Spleen (tissue), 11 donors: ENCODE measurements at regions not wholly inside any gene's neighbourhood (a gene's known extent, or its start where the extent isn't known, plus 50 kb on each side); places are given as distances from the start of the nearest gene placed in this dataset.

Experiments used
- DNase-seq: peaks from one replicate; pipeline ENCODE4 v3.0.0-alpha.2; 2020
- H3K27ac ChIP-seq, 8 donors: fragments of 200-600 bp; sonication (generic) in 7 of 8; 1 replicate in 4 of 8; 2 replicates in 4 of 8; pipeline versions ENCODE4 v1.5.0 to v1.8.0; 2016 to 2021; ENCODE audit warnings: inconsistent platforms in 4 of 8, mild to moderate bottlenecking in 4 of 8, moderate library complexity in 1 of 8
- H3K27me3 ChIP-seq, 7 donors: fragments of 200-600 bp; sonication (generic) in 6 of 7; replicated peaks in 1 of 7; 1 replicate in 4 of 7; 2 replicates in 3 of 7; pipeline versions ENCODE4 v1.5.0 to v1.8.0; 2016 to 2021; ENCODE audit warnings: inconsistent platforms in 3 of 7, mild to moderate bottlenecking in 1 of 7
- H3K36me3 ChIP-seq, 6 donors: fragments of 200-600 bp; sonication (generic) in 5 of 6; 1 replicate in 4 of 6; 2 replicates in 2 of 6; pipeline versions ENCODE4 v1.5.0 to v1.8.0; 2016 to 2021; ENCODE audit warnings: inconsistent platforms in 2 of 6
- H3K4me1 ChIP-seq, 6 donors: fragments of 200-600 bp; sonication (generic) in 5 of 6; 1 replicate in 3 of 6; 2 replicates in 3 of 6; pipeline versions ENCODE4 v1.5.0 to v1.8.0; 2016 to 2021; ENCODE audit warnings: inconsistent platforms in 3 of 6
- H3K4me3 ChIP-seq, 8 donors: fragments of 200-600 bp; sonication (generic) in 7 of 8; 1 replicate in 4 of 8; 2 replicates in 4 of 8; pipeline versions ENCODE4 v1.5.0 to v1.8.0; 2016 to 2021; ENCODE audit warnings: inconsistent platforms in 4 of 8, mild to moderate bottlenecking in 4 of 8, moderate library complexity in 2 of 8
- H3K9me3 ChIP-seq, 8 donors: fragments of 200-600 bp; sonication (generic) in 7 of 8; 1 replicate in 4 of 8; 2 replicates in 4 of 8; pipeline versions ENCODE4 v1.5.0 to v1.8.0; 2016 to 2021; ENCODE audit warnings: inconsistent platforms in 4 of 8
- POLR2A ChIP-seq, 3 donors: fragments of 450-650 bp; IDR thresholded peaks; one replicate each; pipeline ENCODE4 v1.5.1; 2017; ENCODE audit warnings: antibody characterized with exemption in 3 of 3, mild to moderate bottlenecking in 1 of 3
- POLR2AphosphoS5 ChIP-seq, 3 donors: sonication (generic); formaldehyde crosslinking; IDR thresholded peaks; one replicate each; pipeline ENCODE4 v1.5.1; 2017; ENCODE audit warnings: antibody characterized with exemption in 3 of 3
- WGBS, 5 donors: extraction: QIAGEN DNeasy Blood & Tissue Kit in 3 of 5; methylation state at CpG; one replicate each; pipeline versions ENCODE4 v1.1.5 to v1.1.7; 2013 to 2018; 5-methylcytosine and 5-hydroxymethylcytosine counted together
- intact Hi-C: fragments of 100-400 bp; cut with DNase I; formaldehyde crosslinking; loops from one replicate; pipeline ENCODE4 v1.15.0; 2023; ENCODE audit warnings: low total_unique reads
- TF ChIP-seq, protein P1 (sequence below), 11 experiments: fragments of 200-600 bp in 7 of 11; fragments of 450-650 bp in 4 of 11; sonication (generic) in 4 of 11; IDR thresholded peaks in 8 of 11; conservative IDR thresholded peaks in 3 of 11; 1 replicate in 7 of 11; 2 replicates in 4 of 11; pipeline versions ENCODE4 v1.4.0 to v1.8.0; 2016 to 2021; ENCODE audit warnings: antibody characterized with exemption in 11 of 11, inconsistent platforms in 4 of 11, mild to moderate bottlenecking in 1 of 11
- donor health status: healthy with polysubstance abuse.
- donor health status: DM: no; HTN: no; CAD: no; lungs with moderate emphysema.
- donor health status: DM: no; HTN: no; CAD: no.
- donor health status: Bipolar disorder and iron deficiency.
- donor health status: healthy.
- donor health status: DM: no; HTN: no; CAD: no.
- donor health status: DM: yes; HTN: yes; CAD: no.

DNA sequence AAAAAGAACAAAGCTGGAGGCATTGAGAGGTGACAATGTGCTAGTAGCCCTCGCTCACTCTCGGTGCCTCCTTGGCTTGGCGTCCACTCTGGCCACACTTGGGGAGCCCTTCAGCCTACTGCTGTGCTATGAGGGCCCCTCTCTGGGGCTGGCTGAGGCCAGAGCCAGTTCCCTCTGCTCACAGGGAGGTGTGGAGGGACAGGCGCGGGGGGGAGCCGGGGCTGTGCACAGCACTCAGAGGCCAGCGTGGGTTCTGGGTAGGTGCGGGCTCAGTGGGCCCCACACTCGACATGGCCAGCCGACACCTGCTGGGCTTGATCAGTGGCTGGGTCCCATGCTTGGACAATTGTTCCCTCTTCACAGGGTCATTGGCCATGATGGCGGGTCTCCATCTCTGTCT is 202.5 kb upstream of the GRAMD2B start:
- DNase-seq, result no peak
- Histone ChIP-seq H3K27me3 (no peaks in the 10 kb centered on the region), H3K27ac (no peak overlapping the region), H3K4me3 (no peak overlapping the region), H3K36me3 (no peaks in the 10 kb centered on the region), H3K9me3 (peaks cover 0 to 27% (median 8%) of the 10 kb centered on the region in 8 donors), H3K4me1 (no peaks in the 10 kb centered on the region)
- intact Hi-C loops, result no loop called here
- 85 to 93% (median 87%) methylated on average over 5 to 11 of the region's 11 CpGs for WGBS, 5 donors
- TF ChIP-seq POLR2A (IDR thresholded peaks at IDR 0.05), result no peak
- TF ChIP-seq, protein P1, sequence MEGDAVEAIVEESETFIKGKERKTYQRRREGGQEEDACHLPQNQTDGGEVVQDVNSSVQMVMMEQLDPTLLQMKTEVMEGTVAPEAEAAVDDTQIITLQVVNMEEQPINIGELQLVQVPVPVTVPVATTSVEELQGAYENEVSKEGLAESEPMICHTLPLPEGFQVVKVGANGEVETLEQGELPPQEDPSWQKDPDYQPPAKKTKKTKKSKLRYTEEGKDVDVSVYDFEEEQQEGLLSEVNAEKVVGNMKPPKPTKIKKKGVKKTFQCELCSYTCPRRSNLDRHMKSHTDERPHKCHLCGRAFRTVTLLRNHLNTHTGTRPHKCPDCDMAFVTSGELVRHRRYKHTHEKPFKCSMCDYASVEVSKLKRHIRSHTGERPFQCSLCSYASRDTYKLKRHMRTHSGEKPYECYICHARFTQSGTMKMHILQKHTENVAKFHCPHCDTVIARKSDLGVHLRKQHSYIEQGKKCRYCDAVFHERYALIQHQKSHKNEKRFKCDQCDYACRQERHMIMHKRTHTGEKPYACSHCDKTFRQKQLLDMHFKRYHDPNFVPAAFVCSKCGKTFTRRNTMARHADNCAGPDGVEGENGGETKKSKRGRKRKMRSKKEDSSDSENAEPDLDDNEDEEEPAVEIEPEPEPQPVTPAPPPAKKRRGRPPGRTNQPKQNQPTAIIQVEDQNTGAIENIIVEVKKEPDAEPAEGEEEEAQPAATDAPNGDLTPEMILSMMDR (IDR thresholded peaks at IDR 0.05 in 8 of 11, conservative IDR thresholded peaks at IDR 0.05 in 3 of 11), result no peak
- TF ChIP-seq POLR2AphosphoS5 (IDR thresholded peaks at IDR 0.05), result no peak

DNA sequence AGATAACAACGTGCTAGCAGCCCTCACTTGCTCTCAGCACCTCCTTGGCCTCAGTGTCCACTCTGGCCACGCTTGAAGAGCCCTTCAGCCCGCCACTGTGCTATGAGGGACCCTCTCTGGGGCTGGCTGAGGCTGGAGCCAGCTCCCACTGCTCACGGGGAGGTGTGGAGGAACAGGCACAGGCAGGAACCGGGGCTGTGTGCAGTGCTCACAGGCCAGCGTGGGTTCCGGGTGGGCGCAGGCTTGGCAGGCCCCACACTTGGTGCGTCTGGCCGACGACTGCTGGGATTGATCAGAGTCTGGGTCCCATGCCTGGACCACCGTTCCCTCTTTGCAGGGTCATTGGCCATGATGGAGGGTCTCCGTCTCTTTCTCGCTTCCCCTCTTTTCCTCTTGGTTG is 194.3 kb upstream of the GRAMD2B start:
- Histone ChIP-seq H3K27ac (no peak overlapping the region), H3K4me1 (no peaks in the 10 kb centered on the region), H3K36me3 (no peaks in the 10 kb centered on the region), H3K9me3 (peaks cover 0 to 25% (median 12%) of the 10 kb centered on the region in 8 donors), H3K27me3 (peaks cover 0 to 3% (median 0%) of the 10 kb centered on the region in 7 donors), H3K4me3 (no peak overlapping the region)
- WGBS, 5 donors, result 72 to 92% (median 87%) methylated on average over 6 to 14 of the region's 14 CpGs
- no peak for DNase-seq
- no peak for TF ChIP-seq POLR2A (IDR thresholded peaks at IDR 0.05)
- TF ChIP-seq, protein P1 (IDR thresholded peaks at IDR 0.05 in 8 of 11, conservative IDR thresholded peaks at IDR 0.05 in 3 of 11), result no peak
- TF ChIP-seq POLR2AphosphoS5 (IDR thresholded peaks at IDR 0.05), result no peak
- intact Hi-C loops, result no loop called here

DNA sequence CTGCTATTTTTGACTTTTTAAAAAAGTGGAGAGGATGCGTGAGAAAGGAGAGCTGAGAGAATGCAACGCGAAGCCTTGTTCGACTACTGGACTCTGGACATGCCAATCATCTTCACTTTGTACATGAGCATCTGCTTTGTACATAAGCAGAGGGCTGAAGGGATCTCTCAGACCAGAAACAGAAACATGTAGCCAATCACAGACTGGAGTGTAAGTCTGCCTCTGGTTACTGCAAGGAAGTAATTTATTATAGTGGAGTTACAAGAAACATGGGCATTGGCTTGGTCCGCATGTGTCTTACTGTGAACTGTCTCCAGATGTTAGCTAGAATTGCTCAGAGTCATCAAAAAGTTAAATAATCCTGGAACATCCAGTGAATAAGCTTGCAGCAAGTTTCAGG is 190.0 kb upstream of the GRAMD2B start:
- intact Hi-C loops, result no loop called here
- TF ChIP-seq POLR2AphosphoS5 (IDR thresholded peaks at IDR 0.05) (no peak), POLR2A (IDR thresholded peaks at IDR 0.05) (no peak)

DNA sequence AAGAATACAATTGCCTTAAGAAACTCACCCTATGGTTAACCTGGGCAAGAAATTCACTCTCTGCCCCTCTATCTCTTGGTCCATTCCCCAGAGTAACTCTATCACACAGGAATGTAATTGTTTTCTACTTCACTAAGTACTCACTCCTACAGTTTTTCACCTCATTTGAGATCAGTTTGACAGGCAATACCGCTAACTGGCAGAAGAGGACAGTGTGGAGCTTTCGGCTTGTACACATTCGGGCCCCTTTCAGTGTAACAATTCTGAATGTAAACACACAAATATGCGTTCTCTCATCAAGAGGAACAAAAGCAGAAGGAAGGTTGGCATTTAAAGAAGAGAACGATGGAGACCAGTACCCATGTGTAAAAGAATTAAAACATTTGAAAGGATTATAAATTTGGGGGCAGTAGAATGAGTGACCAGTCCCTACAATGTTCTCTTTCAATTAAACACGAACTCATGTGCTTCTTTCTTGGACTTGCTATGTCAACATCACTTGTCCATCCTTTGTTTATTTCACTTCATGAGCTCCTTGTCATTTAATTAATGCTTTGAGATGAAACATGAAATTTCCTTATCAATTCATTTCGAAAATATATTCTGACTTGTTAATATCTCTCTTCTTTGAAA is 188.5 kb upstream of the GRAMD2B start:
- no peaks in the 10 kb centered on the region for H3K36me3 ChIP-seq
- TF ChIP-seq POLR2AphosphoS5 (IDR thresholded peaks at IDR 0.05) (no peak), POLR2A (IDR thresholded peaks at IDR 0.05) (no peak)
- TF ChIP-seq, protein P1 (IDR thresholded peaks at IDR 0.05 in 8 of 11, conservative IDR thresholded peaks at IDR 0.05 in 3 of 11), result peak in 1 of 11 experiments; percentile 22
- 40 to 49% (median 44%) methylated on average over 7 of the region's 7 CpGs for WGBS, 5 donors
- no peak overlapping the region for H3K4me3 ChIP-seq
- no peaks in the 10 kb centered on the region for H3K4me1 ChIP-seq
- intact Hi-C loops, result no loop called here
- no peak for DNase-seq
- no peaks in the 10 kb centered on the region for H3K27me3 ChIP-seq
- H3K9me3 ChIP-seq, result peaks cover 0 to 3% (median 0%) of the 10 kb centered on the region in 8 donors
- H3K27ac ChIP-seq, result no peak overlapping the region

More for the DNA sequence above, 190.0 kb upstream of the GRAMD2B start:
- Histone ChIP-seq H3K27ac (no peak overlapping the region), H3K4me3 (no peak overlapping the region), H3K9me3 (peaks cover 0 to 18% (median 9%) of the 10 kb centered on the region in 8 donors), H3K27me3 (peaks cover 0 to 3% (median 0%) of the 10 kb centered on the region in 7 donors), H3K36me3 (no peaks in the 10 kb centered on the region), H3K4me1 (no peaks in the 10 kb centered on the region)
- WGBS, 5 donors, result 83 to 95% (median 92%) methylated on average over 5 of the region's 5 CpGs
- no peak for DNase-seq
